GM20000 (cell line): ENCODE measurements at regions not wholly inside any gene's neighbourhood (a gene's known extent, or its start where the extent isn't known, plus 50 kb on each side); places are given as distances from the start of the nearest gene placed in this dataset.
"Not testable (repeated sequence)": the region's sequence is repeated elsewhere in the genome, so short reads cannot be mapped to it uniquely, and the experiment has no call there.

Source experiments
- DNase-seq: peaks from one replicate; pipeline ENCODE4 v3.0.0; 2012; ENCODE audit warnings: low spot score
- TF ChIP-seq, protein P1 (sequence below): IDR thresholded peaks from 2 replicates; pipeline ENCODE4 v1.5.1; 2012; ENCODE audit warnings: mild to moderate bottlenecking, control low read depth; ENCODE audit errors: extremely low read depth, missing control alignments

DNA sequence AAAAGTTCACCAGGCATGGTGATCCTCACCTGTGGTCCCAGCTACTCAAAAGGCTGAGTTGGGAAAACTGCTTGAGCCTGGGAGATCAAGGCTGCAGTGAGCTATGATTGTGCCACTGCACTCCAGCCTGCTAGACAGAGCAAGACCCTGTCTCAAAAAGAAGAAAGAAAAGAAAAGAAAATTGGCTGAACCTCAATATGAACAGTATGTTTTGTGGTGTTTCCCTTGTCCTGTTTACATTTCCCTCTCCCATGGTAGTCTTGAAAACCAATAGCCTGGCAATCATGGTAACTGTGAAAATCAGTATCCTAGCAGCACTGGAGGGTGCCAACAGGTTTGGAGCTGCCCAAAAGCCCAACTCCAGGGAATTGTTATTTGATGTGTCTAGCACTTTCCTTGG is 174.1 kb upstream of the NR4A3 start:
- TF ChIP-seq, protein P1, sequence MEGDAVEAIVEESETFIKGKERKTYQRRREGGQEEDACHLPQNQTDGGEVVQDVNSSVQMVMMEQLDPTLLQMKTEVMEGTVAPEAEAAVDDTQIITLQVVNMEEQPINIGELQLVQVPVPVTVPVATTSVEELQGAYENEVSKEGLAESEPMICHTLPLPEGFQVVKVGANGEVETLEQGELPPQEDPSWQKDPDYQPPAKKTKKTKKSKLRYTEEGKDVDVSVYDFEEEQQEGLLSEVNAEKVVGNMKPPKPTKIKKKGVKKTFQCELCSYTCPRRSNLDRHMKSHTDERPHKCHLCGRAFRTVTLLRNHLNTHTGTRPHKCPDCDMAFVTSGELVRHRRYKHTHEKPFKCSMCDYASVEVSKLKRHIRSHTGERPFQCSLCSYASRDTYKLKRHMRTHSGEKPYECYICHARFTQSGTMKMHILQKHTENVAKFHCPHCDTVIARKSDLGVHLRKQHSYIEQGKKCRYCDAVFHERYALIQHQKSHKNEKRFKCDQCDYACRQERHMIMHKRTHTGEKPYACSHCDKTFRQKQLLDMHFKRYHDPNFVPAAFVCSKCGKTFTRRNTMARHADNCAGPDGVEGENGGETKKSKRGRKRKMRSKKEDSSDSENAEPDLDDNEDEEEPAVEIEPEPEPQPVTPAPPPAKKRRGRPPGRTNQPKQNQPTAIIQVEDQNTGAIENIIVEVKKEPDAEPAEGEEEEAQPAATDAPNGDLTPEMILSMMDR: no peak
- DNase-seq: no peak

DNA sequence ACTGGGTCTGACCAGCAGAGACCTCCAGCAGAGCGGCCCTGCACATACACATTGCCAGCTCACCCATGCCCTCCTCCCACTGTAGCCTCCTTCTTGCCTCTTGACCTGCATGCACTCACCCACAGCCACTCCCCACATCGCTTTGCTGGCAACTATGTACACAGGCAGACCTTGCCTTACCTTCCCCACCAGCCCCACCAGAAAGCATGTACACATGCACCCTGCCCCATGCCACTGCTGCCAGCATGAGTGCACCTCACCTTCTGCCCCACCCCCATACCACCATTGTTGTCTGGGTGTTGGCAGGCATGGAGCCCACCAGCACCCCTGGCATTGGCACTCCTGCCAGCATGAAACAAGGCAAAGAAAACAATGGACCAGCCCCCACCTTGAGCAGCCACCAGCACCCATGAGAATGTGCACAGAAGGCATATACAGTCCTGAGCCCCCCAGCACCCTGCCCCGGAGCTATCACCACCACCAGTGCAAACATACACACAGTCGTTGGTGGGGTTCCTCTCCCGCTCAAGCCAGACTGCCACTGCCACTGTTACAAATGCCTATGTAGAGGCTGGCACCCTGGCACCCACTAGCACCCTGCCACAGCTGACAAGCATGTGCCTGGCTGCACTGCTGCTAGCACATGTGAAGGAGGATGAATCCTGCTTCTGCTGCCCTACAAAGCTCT is 171.4 kb upstream of the NR4A3 start:
- no peak for DNase-seq
- TF ChIP-seq, protein P1: no peak

DNA sequence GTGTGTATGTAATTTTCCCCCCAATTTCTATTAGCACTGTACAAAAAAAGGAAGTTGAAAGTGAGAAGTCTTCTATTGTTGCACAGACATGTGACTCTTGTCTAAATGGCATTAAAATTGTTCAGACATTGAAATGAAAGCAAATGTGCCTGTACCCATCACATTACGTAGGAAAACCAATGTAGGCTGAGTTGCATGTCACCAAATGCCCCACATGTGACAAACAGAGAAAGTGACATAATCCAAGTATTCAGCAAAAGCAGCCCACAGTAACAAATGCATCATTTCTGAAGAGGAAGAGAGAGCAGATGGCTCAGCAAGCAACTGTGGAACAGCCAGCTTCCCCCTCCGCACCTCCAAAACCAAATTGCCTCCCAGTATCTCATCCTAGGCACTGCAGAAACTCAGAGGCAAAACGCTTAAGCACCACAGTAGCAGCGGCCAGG is 161.5 kb upstream of the NR4A3 start:
- TF ChIP-seq, protein P1: no peak
- peak; percentile 70 for DNase-seq

DNA sequence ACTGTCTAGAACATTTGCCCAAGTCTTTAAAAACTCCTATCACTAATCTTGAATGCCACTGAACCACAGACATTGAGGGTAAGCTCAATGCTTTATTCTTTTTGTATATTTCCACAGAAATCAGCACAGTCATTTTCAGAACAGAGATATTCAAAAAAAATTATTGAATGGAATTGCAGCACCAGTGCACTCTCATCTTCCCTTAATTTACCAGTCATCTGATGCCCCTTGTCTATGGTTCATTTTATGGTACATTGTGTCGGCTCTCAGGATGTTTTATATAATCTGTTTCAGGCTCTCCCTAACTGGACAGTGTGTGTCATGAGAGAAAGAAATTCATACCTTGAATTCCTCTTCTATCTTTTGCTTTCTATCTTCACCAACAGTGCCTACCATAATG is 158.4 kb upstream of the NR4A3 start:
- no peak for DNase-seq
- TF ChIP-seq, protein P1: no peak

DNA sequence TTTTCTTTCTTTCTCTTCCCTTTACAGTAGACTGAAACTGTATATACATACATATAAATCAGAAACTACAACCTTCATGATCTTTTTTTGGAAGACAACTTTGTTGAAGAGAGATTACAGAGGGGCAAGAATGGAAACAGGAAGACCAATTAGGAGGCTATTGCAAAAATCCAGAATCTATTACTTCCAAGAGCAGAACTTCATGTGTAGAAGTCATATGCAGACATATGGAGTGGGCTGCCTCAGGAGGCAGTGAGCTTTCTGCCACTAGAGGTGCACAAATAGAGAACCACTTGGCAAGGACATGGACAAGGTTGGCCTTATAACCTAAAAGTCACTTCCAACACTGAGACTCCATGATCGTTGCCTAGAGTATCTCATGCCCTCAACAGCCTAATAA is 157.8 kb upstream of the NR4A3 start:
- no peak for DNase-seq

DNA sequence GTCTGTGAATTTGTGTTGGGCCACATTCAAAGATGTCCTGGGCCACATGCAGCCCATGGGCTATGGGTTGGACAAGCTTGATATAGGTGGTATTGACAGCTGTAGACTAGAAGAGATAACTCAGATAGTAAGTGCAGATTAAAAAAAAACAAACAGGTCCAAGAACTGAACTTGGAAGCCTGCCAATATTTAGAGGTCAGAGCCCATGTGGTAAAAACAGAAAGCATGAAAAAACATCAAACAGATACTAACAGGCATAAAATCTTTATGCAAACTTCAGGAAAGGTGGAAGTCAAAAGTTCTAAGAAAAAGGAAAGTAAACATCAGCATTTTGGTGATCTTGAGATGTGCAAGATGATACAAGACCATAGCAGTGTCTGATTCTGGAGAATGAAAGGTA is 155.1 kb upstream of the NR4A3 start:
- TF ChIP-seq, protein P1: no peak

More for the DNA sequence above, 157.8 kb upstream of the NR4A3 start:
- TF ChIP-seq, protein P1: no peak

DNA sequence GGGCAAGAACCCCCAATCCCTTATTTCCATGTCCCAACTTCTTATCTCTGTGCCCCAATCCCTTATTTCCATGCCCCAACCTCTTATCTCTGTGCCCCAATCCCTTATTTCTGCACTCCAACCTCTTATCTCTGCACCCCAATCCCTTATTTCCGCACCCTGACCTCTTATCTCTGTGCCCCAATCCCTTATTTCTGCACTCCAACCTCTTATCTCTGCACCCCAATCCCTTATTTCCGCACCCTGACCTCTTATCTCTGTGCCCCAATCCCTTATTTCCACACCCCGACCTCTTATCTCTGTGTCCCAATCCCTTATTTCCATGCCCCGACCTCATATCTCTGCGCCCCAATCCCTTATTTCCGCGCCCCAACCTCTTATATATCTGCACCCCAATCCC is 150.8 kb upstream of the NR4A3 start:
- not testable (repeated sequence) for DNase-seq

More for the DNA sequence above, 155.1 kb upstream of the NR4A3 start:
- DNase-seq: peak; percentile 19

DNA sequence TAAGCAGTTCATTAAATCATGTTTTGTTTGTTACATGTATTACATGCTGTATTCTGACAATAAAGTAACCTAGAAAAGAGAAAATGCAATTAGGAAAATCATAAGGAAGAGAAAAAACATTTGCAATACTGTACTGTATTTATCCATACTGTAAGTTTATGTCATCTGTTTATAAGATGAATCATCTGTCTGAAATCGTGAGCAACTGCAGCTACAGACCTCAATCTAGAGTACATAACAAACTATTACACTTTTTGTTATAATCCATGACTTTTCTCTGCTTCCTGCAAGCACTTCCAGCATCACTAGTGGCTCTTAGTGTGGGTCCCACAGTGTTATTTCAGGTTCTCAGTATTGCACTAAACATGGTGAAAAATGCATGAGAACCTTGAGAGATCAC is 144.4 kb upstream of the NR4A3 start:
- no peak for DNase-seq
- TF ChIP-seq, protein P1: no peak
